ENCODE measurements at regions not wholly inside any gene's neighbourhood (a gene's known extent, or its start where the extent isn't known, plus 50 kb on each side); places are given as distances from the start of the nearest gene placed in this dataset.

DNA sequence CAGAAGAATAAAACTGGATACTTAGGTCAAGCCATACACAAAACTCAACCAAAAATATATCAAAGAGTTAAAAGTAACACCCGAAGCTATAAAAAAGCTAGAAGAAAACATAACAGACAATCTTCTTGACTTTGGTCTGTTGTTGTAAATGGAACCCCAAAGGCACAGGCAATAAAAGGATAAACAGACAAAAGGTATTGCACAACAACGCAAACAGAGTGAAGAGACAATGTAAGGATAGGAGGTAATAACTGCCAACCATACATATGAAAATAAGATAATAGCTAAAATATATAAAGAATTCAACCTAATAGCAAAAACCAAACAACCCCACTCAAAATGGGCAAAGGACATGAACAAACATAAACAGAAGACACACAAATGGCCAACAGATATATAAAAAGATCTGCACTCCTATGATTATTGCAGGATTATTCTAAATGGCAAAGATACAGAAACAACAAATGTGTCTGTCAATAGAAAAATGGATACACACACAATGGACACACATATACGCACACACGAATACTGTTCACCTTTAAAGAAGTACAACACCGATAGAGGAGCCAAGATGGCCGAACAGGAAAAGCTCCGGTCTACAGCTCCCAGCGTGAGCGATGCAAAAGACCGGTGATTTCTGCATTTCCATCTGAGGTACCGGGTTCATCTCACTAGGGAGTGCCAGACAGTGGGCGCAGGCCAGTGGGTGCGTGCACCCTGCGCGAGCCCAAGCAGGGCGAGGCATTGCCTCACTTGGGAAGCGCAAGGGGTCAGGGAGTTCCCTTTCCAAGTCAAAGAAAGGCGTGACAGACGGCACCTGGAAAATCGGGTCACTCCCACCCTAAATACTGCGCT is 1137.1 kb downstream of the FSCB start:
- no peaks in the 10 kb centered on the region for H3K36me3 ChIP-seq (ENCODE audit: control insufficient read depth, low read length)
- no peaks in the 10 kb centered on the region for H3K9me2 ChIP-seq (replicated peaks; ENCODE audit: control insufficient read depth, low read length)
- no peaks in the 10 kb centered on the region for H3F3A ChIP-seq (ENCODE audit: control insufficient read depth, insufficient read depth)
- TF ChIP-seq EZH2phosphoT487 (IDR thresholded peaks at IDR 0.05; ENCODE audit: borderline replicate concordance, low read length) (no peak), CTCF (IDR thresholded peaks at IDR 0.05; ENCODE audit: low read depth, low read length, poor library complexity, severe bottlenecking) (no peak)
- H3K4me2 ChIP-seq (ENCODE audit: low read length), result no peak overlapping the region
- H3K4me1 ChIP-seq (ENCODE audit: control insufficient read depth, low read length), result no peaks in the 10 kb centered on the region
- H3K27me3 ChIP-seq (ENCODE audit: control insufficient read depth, low read length), result no peaks in the 10 kb centered on the region
- H3K9me3 ChIP-seq (ENCODE audit: control insufficient read depth, insufficient read depth, low read length), result no peaks in the 10 kb centered on the region; the same call in 1 of the 2 replicates
- no peaks in the 10 kb centered on the region for H4K20me1 ChIP-seq (ENCODE audit: control insufficient read depth, insufficient read depth, low read depth, low read length)
- no peaks in the 10 kb centered on the region for H3K79me2 ChIP-seq (ENCODE audit: control insufficient read depth, low read length)
- no peak overlapping the region for H3K27ac ChIP-seq (ENCODE audit: low read depth, low read length)
- H3K4me3 ChIP-seq (ENCODE audit: low read length), result no peak overlapping the region

DNA sequence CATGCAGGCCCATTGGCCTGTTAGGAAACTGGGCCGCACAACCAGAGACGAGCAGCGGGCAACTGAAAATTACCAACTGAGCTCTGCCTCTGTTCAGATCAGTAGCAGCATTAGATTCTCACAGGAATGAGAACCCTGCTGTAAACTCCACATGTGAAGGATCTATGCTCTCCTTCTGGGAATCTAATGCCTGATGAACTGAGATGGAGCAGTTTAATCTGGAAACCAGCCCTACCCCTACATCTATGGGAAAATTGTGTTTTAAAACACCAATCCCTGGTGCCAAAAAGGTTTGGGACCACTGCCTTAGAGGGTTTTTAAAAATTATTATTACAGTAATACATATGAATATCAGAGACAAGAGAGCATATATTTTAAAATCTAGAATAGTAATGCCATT is 1144.5 kb downstream of the FSCB start:
- Histone ChIP-seq H3K4me2 (ENCODE audit: low read length) (no peak overlapping the region), H3K9me2 (replicated peaks; ENCODE audit: control insufficient read depth, low read length) (no peaks in the 10 kb centered on the region), H3F3A (ENCODE audit: control insufficient read depth, insufficient read depth) (no peaks in the 10 kb centered on the region)

GRCh38 chr14:43361751-43362150 is 1145.3 kb downstream of the FSCB start:
- H3K79me2 ChIP-seq (ENCODE audit: control insufficient read depth, low read length), result no peaks in the 10 kb centered on the region
- no peak overlapping the region for H3K4me3 ChIP-seq (ENCODE audit: low read length)
- peaks cover 3% of the 10 kb centered on the region; the same call in 1 of the 2 replicates for H3K9me3 ChIP-seq (ENCODE audit: control insufficient read depth, insufficient read depth, low read length)
- no peaks in the 10 kb centered on the region for H3F3A ChIP-seq (ENCODE audit: control insufficient read depth, insufficient read depth)
- no peaks in the 10 kb centered on the region for H3K27me3 ChIP-seq (ENCODE audit: control insufficient read depth, low read length)
- H3K4me2 ChIP-seq (ENCODE audit: low read length), result no peak overlapping the region
- H3K4me1 ChIP-seq (ENCODE audit: control insufficient read depth, low read length), result no peaks in the 10 kb centered on the region
- H3K27ac ChIP-seq (ENCODE audit: low read depth, low read length), result no peak overlapping the region
- TF ChIP-seq EZH2phosphoT487 (IDR thresholded peaks at IDR 0.05; ENCODE audit: borderline replicate concordance, low read length), result no peak
- TF ChIP-seq CTCF (IDR thresholded peaks at IDR 0.05; ENCODE audit: low read depth, low read length, poor library complexity, severe bottlenecking), result no peak
- H3K36me3 ChIP-seq (ENCODE audit: control insufficient read depth, low read length), result no peaks in the 10 kb centered on the region
- H3K9me2 ChIP-seq (replicated peaks; ENCODE audit: control insufficient read depth, low read length), result no peaks in the 10 kb centered on the region
- no peaks in the 10 kb centered on the region for H4K20me1 ChIP-seq (ENCODE audit: control insufficient read depth, insufficient read depth, low read depth, low read length)

More for the DNA sequence above, 1144.5 kb downstream of the FSCB start:
- H3K27me3 ChIP-seq (ENCODE audit: control insufficient read depth, low read length), result no peaks in the 10 kb centered on the region
- no peaks in the 10 kb centered on the region for H3K4me1 ChIP-seq (ENCODE audit: control insufficient read depth, low read length)
- H3K36me3 ChIP-seq (ENCODE audit: control insufficient read depth, low read length), result no peaks in the 10 kb centered on the region
- H3K79me2 ChIP-seq (ENCODE audit: control insufficient read depth, low read length), result no peaks in the 10 kb centered on the region
- H3K4me3 ChIP-seq (ENCODE audit: low read length), result no peak overlapping the region
- peaks cover 3% of the 10 kb centered on the region; the same call in 1 of the 2 replicates for H3K9me3 ChIP-seq (ENCODE audit: control insufficient read depth, insufficient read depth, low read length)
- no peak overlapping the region for H3K27ac ChIP-seq (ENCODE audit: low read depth, low read length)
- TF ChIP-seq CTCF (IDR thresholded peaks at IDR 0.05; ENCODE audit: low read depth, low read length, poor library complexity, severe bottlenecking) (no peak), EZH2phosphoT487 (IDR thresholded peaks at IDR 0.05; ENCODE audit: borderline replicate concordance, low read length) (no peak)
- no peaks in the 10 kb centered on the region for H4K20me1 ChIP-seq (ENCODE audit: control insufficient read depth, insufficient read depth, low read depth, low read length)
